K562 (cell line): ENCODE measurements at regions not wholly inside any gene's neighbourhood (a gene's known extent, or its start where the extent isn't known, plus 50 kb on each side); places are given as distances from the start of the nearest gene placed in this dataset.

Experiments
- ATAC-seq: fragments of 200-7000 bp; cut with Tn5 transposase; 3 replicates; pipeline ENCODE4 v1.9.1; 2020; ENCODE audit warnings: moderate library complexity
- BruUV-seq: library from RNA; stranded (reverse); fragments of 400-500 nt; replicated peaks from 2 replicates; lab custom pipeline; 2021; lab: Mats Ljungman, UMichigan
- CTCF ChIA-PET: fragments of 300-600 bp; formaldehyde crosslinking; extraction: SDS; loops from one replicate; lab custom pipeline; 2021; ENCODE audit warnings: low intra/inter-chr PET ratio; lab: Yijun Ruan, JAX
- POLR2A ChIA-PET: fragments of 300-600, 350-650 bp; sonication (Branson Sonifier 250); formaldehyde crosslinking; extraction: SDS; loops from one replicate; lab custom pipeline; 2021; ENCODE audit warnings: antibody characterized with exemption, inconsistent platforms; lab: Yijun Ruan, JAX
- DNase-seq, 4 experiments: peaks; one replicate each; pipeline versions ENCODE4 v3.0.0 to v3.0.0-alpha.2; 2011 to 2018; ENCODE audit warnings: low spot score in 3 of 4, mixed read lengths in 3 of 4; ENCODE audit errors: extremely low read depth in 1 of 4
- FAIRE-seq: peaks from 2 replicates; lab custom pipeline; 2011; peaks lifted over from hg19 to GRCh38; lab: Jason Lieb, UNC
- H2AFZ ChIP-seq: 2 replicates; pipeline ENCODE4 v1.6.0; 2011; ENCODE audit warnings: low read depth, low read length, control low read depth, inconsistent platforms
- H3K27ac ChIP-seq: fragments of 200-600 bp; 3 replicates; pipeline ENCODE4 v1.8.0; 2011; ENCODE audit warnings: low read depth, mild to moderate bottlenecking, control low read depth, inconsistent platforms, low read length, moderate library complexity, mixed read lengths; ENCODE audit errors: extremely low read depth
- H3K27me3 ChIP-seq, 2 experiments: fragments of 300-600 bp in 1 of 2; 2 replicates in 1 of 2; 3 replicates in 1 of 2; pipeline versions ENCODE4 v1.6.0 to v1.8.0; 2011; ENCODE audit warnings: inconsistent platforms in 2 of 2, low read length in 2 of 2, mild to moderate bottlenecking in 1 of 2, mixed read lengths in 1 of 2, moderate library complexity in 1 of 2; ENCODE audit not compliant: control insufficient read depth in 2 of 2, insufficient read depth in 2 of 2
- H3K36me3 ChIP-seq: fragments of 300-600 bp; 3 replicates; pipeline ENCODE4 v1.8.0; 2011; ENCODE audit warnings: mild to moderate bottlenecking, low read length, inconsistent platforms; ENCODE audit not compliant: control insufficient read depth, insufficient read depth
- H3K4me1 ChIP-seq, 2 experiments: fragments of 200-600 bp in 1 of 2; replicated peaks in 1 of 2; 2 replicates in 1 of 2; 3 replicates in 1 of 2; pipeline versions ENCODE4 v1.5.1 to v1.8.0; 2011; ENCODE audit warnings: inconsistent platforms in 2 of 2, low read length in 2 of 2, mild to moderate bottlenecking in 1 of 2, mixed read lengths in 1 of 2, moderate library complexity in 1 of 2; ENCODE audit not compliant: control insufficient read depth in 2 of 2, insufficient read depth in 2 of 2
- H3K4me2 ChIP-seq: 2 replicates; pipeline ENCODE4 v1.6.1; 2011; ENCODE audit warnings: low read length, control low read depth, inconsistent platforms, mixed read lengths; ENCODE audit not compliant: insufficient read depth
- H3K4me3 ChIP-seq: fragments of 200-600 bp; sonication (generic), shearing (Covaris generic); 2 replicates; pipeline ENCODE4 v1.5.1; 2016; ENCODE audit warnings: control low read depth, inconsistent platforms
- H3K79me2 ChIP-seq: fragments of 200-600 bp; 3 replicates; pipeline ENCODE4 v1.8.0; 2011; ENCODE audit warnings: low read length, inconsistent platforms; ENCODE audit not compliant: control insufficient read depth, insufficient read depth
- H3K9ac ChIP-seq, 2 experiments: 2 replicates each; pipeline versions ENCODE4 v1.6.0 to v1.6.1; 2011; ENCODE audit warnings: low read depth in 2 of 2, low read length in 2 of 2, control low read depth in 1 of 2, inconsistent platforms in 1 of 2, mild to moderate bottlenecking in 1 of 2, mixed read lengths in 1 of 2; ENCODE audit not compliant: insufficient read depth in 1 of 2
- H3K9me1 ChIP-seq: one replicate; pipeline ENCODE4 v1.6.0; 2011; ENCODE audit warnings: inconsistent platforms, mild to moderate bottlenecking, low read length, moderate library complexity; ENCODE audit not compliant: control insufficient read depth, insufficient read depth
- H3K9me3 ChIP-seq: replicated peaks from 2 replicates; pipeline ENCODE4 v1.5.1; 2011; ENCODE audit warnings: low read depth, low read length, inconsistent platforms; ENCODE audit not compliant: control insufficient read depth, insufficient read depth
- H4K20me1 ChIP-seq: replicated peaks from 2 replicates; pipeline ENCODE4 v1.6.1; 2011; ENCODE audit warnings: low read length, inconsistent platforms, mixed read lengths; ENCODE audit not compliant: control insufficient read depth, insufficient read depth
- CCNT2 ChIP-seq: IDR thresholded peaks from 2 replicates; pipeline ENCODE4 v1.6.1; 2011; ENCODE audit warnings: borderline replicate concordance, low read depth, mild to moderate bottlenecking, moderate library complexity, mixed read lengths, low read length; ENCODE audit not compliant: insufficient read length; ENCODE audit errors: extremely low read depth
- DDX20 ChIP-seq: fragments of 450-650 bp; IDR thresholded peaks from 2 replicates; pipeline ENCODE4 v1.6.1; 2016; ENCODE audit warnings: missing genetic modification characterization, low read depth, mild to moderate bottlenecking, missing compliant biosample characterization, moderate library complexity
- NBN ChIP-seq: fragments of 450-650 bp; IDR thresholded peaks from 2 replicates; pipeline ENCODE4 v1.6.1; 2016; ENCODE audit warnings: low read depth, mild to moderate bottlenecking
- SRSF1 ChIP-seq: fragments of 200-400 bp; formaldehyde crosslinking; IDR thresholded peaks from 2 replicates; pipeline ENCODE4 v1.6.1; 2017; ENCODE audit warnings: mild to moderate bottlenecking, low read depth, low read length, moderate library complexity
- TAL1 ChIP-seq: fragments of 450-650 bp; IDR thresholded peaks from 2 replicates; pipeline ENCODE4 v1.6.1; 2016; ENCODE audit warnings: mild to moderate bottlenecking
- TEAD1 ChIP-seq, 2 experiments: fragments of 450-650 bp in 1 of 2; sonication (generic) in 1 of 2; formaldehyde crosslinking; IDR thresholded peaks; 2 replicates each; pipeline versions ENCODE4 v1.4.0 to v1.8.0; 2020 to 2022; ENCODE audit warnings: mild to moderate bottlenecking in 2 of 2, missing genetic modification reagents in 1 of 2
- XRCC4 ChIP-seq: IDR thresholded peaks from one replicate; pipeline ENCODE4 v1.6.1; 2011; ENCODE audit not compliant: insufficient read depth, insufficient read length; ENCODE audit errors: extremely low read depth
- ZNF124 ChIP-seq: sonication (generic); formaldehyde crosslinking; IDR thresholded peaks from 2 replicates; pipeline ENCODE4 v1.8.1; 2022; ENCODE audit warnings: missing genetic modification reagents
- WGBS: fragments of 100-300 bp; shearing (Covaris generic); methylation state at CpG from one replicate; pipeline ENCODE4 v1.1.6; 2016; ENCODE audit warnings: low coverage, mixed read lengths; ENCODE audit not compliant: insufficient coverage; ENCODE audit errors: missing lambda C conversion rate; 5-methylcytosine and 5-hydroxymethylcytosine counted together
- in situ Hi-C: fragments of 300-500 bp; cut with MboI; formaldehyde crosslinking; loops from 4 replicates; pipeline ENCODE4 v1.15.0; 2018; ENCODE audit warnings: inconsistent platforms, mixed read lengths
- intact Hi-C: fragments of 100-400 bp; cut with micrococcal nuclease; formaldehyde crosslinking; loops from 2 replicates; pipeline ENCODE4 v1.14.2; 2022
- TF ChIP-seq, protein P1 (sequence below): fragments of 450-650 bp; conservative IDR thresholded peaks from 2 replicates; pipeline ENCODE4 v1.6.1; 2016; ENCODE audit warnings: missing genetic modification characterization, low read depth, mild to moderate bottlenecking, control low read depth, missing compliant biosample characterization
- TF ChIP-seq, protein P2 (sequence below): fragments of 450-650 bp; IDR thresholded peaks from 2 replicates; pipeline ENCODE4 v1.6.1; 2016; ENCODE audit warnings: mild to moderate bottlenecking, moderate library complexity

DNA sequence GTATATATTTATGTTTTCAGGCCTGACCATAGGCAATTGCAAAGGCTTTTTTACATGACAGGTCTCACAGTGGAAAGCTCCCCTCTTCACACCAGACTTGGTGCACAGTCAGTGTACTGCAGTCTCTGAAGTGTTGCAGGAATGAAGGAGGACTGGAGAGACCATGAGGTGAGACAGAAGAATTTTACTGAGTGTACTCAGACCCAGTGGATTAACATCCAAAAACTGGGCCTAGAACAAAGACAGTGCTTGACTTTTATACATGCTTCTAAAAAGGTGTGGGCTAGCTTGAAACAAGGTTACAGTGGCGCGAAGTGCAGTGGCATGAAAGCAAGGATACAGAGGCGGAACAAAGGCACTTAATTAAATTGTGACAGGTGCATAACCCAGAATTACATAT is 822.9 kb downstream of the RAPGEF2 start:
- in situ Hi-C loops (no loop called here), intact Hi-C loops (no loop called here)
- Histone ChIP-seq H4K20me1 (no peaks in the 10 kb centered on the region), H3K9ac (no peak overlapping the region), H3K36me3 (no peaks in the 10 kb centered on the region), H3K9me1 (no peaks in the 10 kb centered on the region), H2AFZ (no peak overlapping the region), H3K4me2 (no peak overlapping the region), H3K9me3 (no peaks in the 10 kb centered on the region), H3K4me1 (no peaks in the 10 kb centered on the region), H3K79me2 (no peaks in the 10 kb centered on the region), H3K4me3 (no peak overlapping the region), H3K27ac (no peak overlapping the region), H3K27me3 (no peaks in the 10 kb centered on the region)
- ChIA-PET POLR2A (no interaction called here), CTCF (no interaction called here)
- TF ChIP-seq, protein P1, sequence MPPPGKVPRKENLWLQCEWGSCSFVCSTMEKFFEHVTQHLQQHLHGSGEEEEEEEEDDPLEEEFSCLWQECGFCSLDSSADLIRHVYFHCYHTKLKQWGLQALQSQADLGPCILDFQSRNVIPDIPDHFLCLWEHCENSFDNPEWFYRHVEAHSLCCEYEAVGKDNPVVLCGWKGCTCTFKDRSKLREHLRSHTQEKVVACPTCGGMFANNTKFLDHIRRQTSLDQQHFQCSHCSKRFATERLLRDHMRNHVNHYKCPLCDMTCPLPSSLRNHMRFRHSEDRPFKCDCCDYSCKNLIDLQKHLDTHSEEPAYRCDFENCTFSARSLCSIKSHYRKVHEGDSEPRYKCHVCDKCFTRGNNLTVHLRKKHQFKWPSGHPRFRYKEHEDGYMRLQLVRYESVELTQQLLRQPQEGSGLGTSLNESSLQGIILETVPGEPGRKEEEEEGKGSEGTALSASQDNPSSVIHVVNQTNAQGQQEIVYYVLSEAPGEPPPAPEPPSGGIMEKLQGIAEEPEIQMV (tag): no peak
- no peak for TF ChIP-seq SRSF1
- TF ChIP-seq NBN: no peak
- no peak for TF ChIP-seq TEAD1 (CRISPR knock-in tag; IDR thresholded peaks at IDR 0.05)
- no peak for TF ChIP-seq TAL1
- no peak for TF ChIP-seq XRCC4
- TF ChIP-seq ZNF124: no peak
- TF ChIP-seq, protein P2, sequence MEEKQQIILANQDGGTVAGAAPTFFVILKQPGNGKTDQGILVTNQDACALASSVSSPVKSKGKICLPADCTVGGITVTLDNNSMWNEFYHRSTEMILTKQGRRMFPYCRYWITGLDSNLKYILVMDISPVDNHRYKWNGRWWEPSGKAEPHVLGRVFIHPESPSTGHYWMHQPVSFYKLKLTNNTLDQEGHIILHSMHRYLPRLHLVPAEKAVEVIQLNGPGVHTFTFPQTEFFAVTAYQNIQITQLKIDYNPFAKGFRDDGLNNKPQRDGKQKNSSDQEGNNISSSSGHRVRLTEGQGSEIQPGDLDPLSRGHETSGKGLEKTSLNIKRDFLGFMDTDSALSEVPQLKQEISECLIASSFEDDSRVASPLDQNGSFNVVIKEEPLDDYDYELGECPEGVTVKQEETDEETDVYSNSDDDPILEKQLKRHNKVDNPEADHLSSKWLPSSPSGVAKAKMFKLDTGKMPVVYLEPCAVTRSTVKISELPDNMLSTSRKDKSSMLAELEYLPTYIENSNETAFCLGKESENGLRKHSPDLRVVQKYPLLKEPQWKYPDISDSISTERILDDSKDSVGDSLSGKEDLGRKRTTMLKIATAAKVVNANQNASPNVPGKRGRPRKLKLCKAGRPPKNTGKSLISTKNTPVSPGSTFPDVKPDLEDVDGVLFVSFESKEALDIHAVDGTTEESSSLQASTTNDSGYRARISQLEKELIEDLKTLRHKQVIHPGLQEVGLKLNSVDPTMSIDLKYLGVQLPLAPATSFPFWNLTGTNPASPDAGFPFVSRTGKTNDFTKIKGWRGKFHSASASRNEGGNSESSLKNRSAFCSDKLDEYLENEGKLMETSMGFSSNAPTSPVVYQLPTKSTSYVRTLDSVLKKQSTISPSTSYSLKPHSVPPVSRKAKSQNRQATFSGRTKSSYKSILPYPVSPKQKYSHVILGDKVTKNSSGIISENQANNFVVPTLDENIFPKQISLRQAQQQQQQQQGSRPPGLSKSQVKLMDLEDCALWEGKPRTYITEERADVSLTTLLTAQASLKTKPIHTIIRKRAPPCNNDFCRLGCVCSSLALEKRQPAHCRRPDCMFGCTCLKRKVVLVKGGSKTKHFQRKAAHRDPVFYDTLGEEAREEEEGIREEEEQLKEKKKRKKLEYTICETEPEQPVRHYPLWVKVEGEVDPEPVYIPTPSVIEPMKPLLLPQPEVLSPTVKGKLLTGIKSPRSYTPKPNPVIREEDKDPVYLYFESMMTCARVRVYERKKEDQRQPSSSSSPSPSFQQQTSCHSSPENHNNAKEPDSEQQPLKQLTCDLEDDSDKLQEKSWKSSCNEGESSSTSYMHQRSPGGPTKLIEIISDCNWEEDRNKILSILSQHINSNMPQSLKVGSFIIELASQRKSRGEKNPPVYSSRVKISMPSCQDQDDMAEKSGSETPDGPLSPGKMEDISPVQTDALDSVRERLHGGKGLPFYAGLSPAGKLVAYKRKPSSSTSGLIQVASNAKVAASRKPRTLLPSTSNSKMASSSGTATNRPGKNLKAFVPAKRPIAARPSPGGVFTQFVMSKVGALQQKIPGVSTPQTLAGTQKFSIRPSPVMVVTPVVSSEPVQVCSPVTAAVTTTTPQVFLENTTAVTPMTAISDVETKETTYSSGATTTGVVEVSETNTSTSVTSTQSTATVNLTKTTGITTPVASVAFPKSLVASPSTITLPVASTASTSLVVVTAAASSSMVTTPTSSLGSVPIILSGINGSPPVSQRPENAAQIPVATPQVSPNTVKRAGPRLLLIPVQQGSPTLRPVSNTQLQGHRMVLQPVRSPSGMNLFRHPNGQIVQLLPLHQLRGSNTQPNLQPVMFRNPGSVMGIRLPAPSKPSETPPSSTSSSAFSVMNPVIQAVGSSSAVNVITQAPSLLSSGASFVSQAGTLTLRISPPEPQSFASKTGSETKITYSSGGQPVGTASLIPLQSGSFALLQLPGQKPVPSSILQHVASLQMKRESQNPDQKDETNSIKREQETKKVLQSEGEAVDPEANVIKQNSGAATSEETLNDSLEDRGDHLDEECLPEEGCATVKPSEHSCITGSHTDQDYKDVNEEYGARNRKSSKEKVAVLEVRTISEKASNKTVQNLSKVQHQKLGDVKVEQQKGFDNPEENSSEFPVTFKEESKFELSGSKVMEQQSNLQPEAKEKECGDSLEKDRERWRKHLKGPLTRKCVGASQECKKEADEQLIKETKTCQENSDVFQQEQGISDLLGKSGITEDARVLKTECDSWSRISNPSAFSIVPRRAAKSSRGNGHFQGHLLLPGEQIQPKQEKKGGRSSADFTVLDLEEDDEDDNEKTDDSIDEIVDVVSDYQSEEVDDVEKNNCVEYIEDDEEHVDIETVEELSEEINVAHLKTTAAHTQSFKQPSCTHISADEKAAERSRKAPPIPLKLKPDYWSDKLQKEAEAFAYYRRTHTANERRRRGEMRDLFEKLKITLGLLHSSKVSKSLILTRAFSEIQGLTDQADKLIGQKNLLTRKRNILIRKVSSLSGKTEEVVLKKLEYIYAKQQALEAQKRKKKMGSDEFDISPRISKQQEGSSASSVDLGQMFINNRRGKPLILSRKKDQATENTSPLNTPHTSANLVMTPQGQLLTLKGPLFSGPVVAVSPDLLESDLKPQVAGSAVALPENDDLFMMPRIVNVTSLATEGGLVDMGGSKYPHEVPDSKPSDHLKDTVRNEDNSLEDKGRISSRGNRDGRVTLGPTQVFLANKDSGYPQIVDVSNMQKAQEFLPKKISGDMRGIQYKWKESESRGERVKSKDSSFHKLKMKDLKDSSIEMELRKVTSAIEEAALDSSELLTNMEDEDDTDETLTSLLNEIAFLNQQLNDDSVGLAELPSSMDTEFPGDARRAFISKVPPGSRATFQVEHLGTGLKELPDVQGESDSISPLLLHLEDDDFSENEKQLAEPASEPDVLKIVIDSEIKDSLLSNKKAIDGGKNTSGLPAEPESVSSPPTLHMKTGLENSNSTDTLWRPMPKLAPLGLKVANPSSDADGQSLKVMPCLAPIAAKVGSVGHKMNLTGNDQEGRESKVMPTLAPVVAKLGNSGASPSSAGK: no peak
- no peak for TF ChIP-seq DDX20 (tag)
- no peak for TF ChIP-seq CCNT2
- 0% methylated on average over 2 of the region's 3 CpGs for WGBS
- DNase-seq (no peak), FAIRE-seq (no peak), ATAC-seq (no peak)
- BruUV-seq: no TSS peak
